ENCODE measurements at regions not wholly inside any gene's neighbourhood (a gene's known extent, or its start where the extent isn't known, plus 50 kb on each side); places are given as distances from the start of the nearest gene placed in this dataset.

DNA sequence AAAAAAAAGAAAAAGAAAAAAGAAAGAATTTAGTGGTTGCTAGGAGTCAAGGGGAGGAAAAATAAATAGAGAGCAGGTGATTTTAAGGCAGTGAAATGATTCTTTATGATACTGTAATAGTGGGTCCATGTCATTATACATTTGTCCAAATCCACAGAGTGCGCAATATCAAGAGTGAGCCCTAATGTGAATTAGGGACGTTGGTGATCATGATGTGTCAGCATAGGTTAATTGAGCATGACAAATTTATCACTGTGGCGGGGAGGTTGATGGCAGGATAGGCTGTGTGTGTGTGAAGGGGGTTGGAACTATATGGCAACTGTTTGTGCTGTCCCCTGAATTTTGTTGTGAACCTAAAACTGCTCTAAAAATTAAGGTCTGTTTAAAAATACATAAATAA is 357.8 kb downstream of the ICE1 start:
- Histone ChIP-seq H3K9me3 (ENCODE audit: control insufficient read depth, low read length) (no peaks in the 10 kb centered on the region), H3K4me1 (ENCODE audit: control insufficient read depth, insufficient read depth, low read length) (no peaks in the 10 kb centered on the region), H3K36me3 (ENCODE audit: control insufficient read depth, insufficient read depth, low read length) (no peaks in the 10 kb centered on the region), H3K9ac (ENCODE audit: extremely low read depth, low read length, poor library complexity, severe bottlenecking) (no peak overlapping the region), H3K27me3 (ENCODE audit: control insufficient read depth, insufficient read depth, low read length, poor library complexity, severe bottlenecking) (no peaks in the 10 kb centered on the region), H3K4me3 (ENCODE audit: low read length) (no peak overlapping the region), H3K27ac (ENCODE audit: low read depth, low read length) (no peak overlapping the region)
- 95% methylated on average over 3 of the region's 3 CpGs; no CpG with 5 or more reads in 1 of the 2 experiments for WGBS, 2 experiments (ENCODE audit: insufficient coverage in 1 of 2, insufficient read length in 1 of 2)
- Mint-ChIP-seq H3K27me3 (ENCODE audit: insufficient read depth) (no peaks in the 10 kb centered on the region), H3K27ac (no peak overlapping the region), H3K4me1 (peaks cover 6% of the 10 kb centered on the region), H3K9me3 (no peaks in the 10 kb centered on the region), H3K36me3 (ENCODE audit: low read depth) (no peaks in the 10 kb centered on the region), H3K4me3 (no peak overlapping the region)
- no peak for TF ChIP-seq CTCF (conservative IDR thresholded peaks at IDR 0.05)
- no peak for DNase-seq

GRCh38 chr5:5777013-5777412 is 354.5 kb downstream of the ICE1 start:
- WGBS, 2 experiments (ENCODE audit: insufficient coverage in 1 of 2, insufficient read length in 1 of 2): 83% methylated on average over 2 of the region's 2 CpGs; no CpG with 5 or more reads in 1 of the 2 experiments
- no peak for DNase-seq
- Histone ChIP-seq H3K9me3 (ENCODE audit: control insufficient read depth, low read length) (no peaks in the 10 kb centered on the region), H3K27ac (ENCODE audit: low read depth, low read length) (no peak overlapping the region), H3K36me3 (ENCODE audit: control insufficient read depth, insufficient read depth, low read length) (no peaks in the 10 kb centered on the region), H3K9ac (ENCODE audit: extremely low read depth, low read length, poor library complexity, severe bottlenecking) (no peak overlapping the region), H3K4me3 (ENCODE audit: low read length) (no peak overlapping the region), H3K4me1 (ENCODE audit: control insufficient read depth, insufficient read depth, low read length) (no peaks in the 10 kb centered on the region), H3K27me3 (ENCODE audit: control insufficient read depth, insufficient read depth, low read length, poor library complexity, severe bottlenecking) (no peaks in the 10 kb centered on the region)
- no peaks in the 10 kb centered on the region for H3K9me3 Mint-ChIP-seq
- no peak overlapping the region for H3K4me3 Mint-ChIP-seq
- H3K4me1 Mint-ChIP-seq: no peaks in the 10 kb centered on the region
- no peaks in the 10 kb centered on the region for H3K36me3 Mint-ChIP-seq (ENCODE audit: low read depth)
- no peak for TF ChIP-seq CTCF (conservative IDR thresholded peaks at IDR 0.05)
- no peaks in the 10 kb centered on the region for H3K27me3 Mint-ChIP-seq (ENCODE audit: insufficient read depth)
- no peak overlapping the region for H3K27ac Mint-ChIP-seq

DNA sequence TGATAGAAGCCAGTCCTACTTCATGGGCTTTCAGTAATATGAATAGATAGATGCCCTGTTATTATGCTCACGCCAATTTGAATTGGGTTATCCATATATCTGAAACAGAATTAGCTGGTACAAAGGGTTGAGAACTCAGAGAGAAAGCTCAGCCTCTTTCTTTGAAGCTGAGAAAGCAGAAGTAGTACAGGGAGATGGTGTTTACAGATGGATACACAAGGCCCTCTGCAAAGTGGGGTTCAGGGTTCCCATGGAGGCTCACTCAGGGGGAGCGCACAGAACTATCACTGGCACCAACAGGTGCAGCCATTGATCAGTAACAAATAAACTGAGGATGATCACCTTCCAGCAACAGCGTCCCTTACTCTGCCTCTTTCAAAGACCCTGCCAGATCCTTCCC is 349.7 kb downstream of the ICE1 start:
- Histone ChIP-seq H3K36me3 (ENCODE audit: control insufficient read depth, insufficient read depth, low read length) (no peaks in the 10 kb centered on the region), H3K27ac (ENCODE audit: low read depth, low read length) (no peak overlapping the region), H3K4me3 (ENCODE audit: low read length) (no peak overlapping the region), H3K9ac (ENCODE audit: extremely low read depth, low read length, poor library complexity, severe bottlenecking) (no peak overlapping the region), H3K27me3 (ENCODE audit: control insufficient read depth, insufficient read depth, low read length, poor library complexity, severe bottlenecking) (no peaks in the 10 kb centered on the region), H3K4me1 (ENCODE audit: control insufficient read depth, insufficient read depth, low read length) (no peaks in the 10 kb centered on the region), H3K9me3 (ENCODE audit: control insufficient read depth, low read length) (no peaks in the 10 kb centered on the region)
- Mint-ChIP-seq H3K27me3 (ENCODE audit: insufficient read depth) (no peaks in the 10 kb centered on the region), H3K9me3 (no peaks in the 10 kb centered on the region), H3K4me1 (no peaks in the 10 kb centered on the region), H3K36me3 (ENCODE audit: low read depth) (no peaks in the 10 kb centered on the region), H3K27ac (no peak overlapping the region), H3K4me3 (no peak overlapping the region)
- TF ChIP-seq CTCF (conservative IDR thresholded peaks at IDR 0.05): no peak
- 97 to 100% methylated on average over 1 to 3 of the region's 3 CpGs for WGBS, 2 experiments (ENCODE audit: insufficient coverage in 1 of 2, insufficient read length in 1 of 2)
- no peak for DNase-seq
